B cell (primary cell): ENCODE measurements at regions not wholly inside any gene's neighbourhood (a gene's known extent, or its start where the extent isn't known, plus 50 kb on each side); places are given as distances from the start of the nearest gene placed in this dataset.

Experiments used
- ATAC-seq: fragments of 200-7000 bp; cut with Tn5 transposase; one replicate; pipeline ENCODE4 v1.10.0; 2021; ENCODE audit warnings: low read depth, mild to moderate bottlenecking, moderate number of reproducible peaks, moderate library complexity
- CTCF ChIA-PET: fragments of 350-600 bp; sonication (Branson Sonifier 250); formaldehyde crosslinking; loops from one replicate; lab custom pipeline; 2021; ENCODE audit warnings: antibody characterized with exemption, inconsistent platforms; lab: Charles Lee
- POLR2A ChIA-PET: fragments of 350-600 bp; sonication (Branson Sonifier 250); formaldehyde crosslinking; loops from one replicate; lab custom pipeline; 2021; ENCODE audit warnings: antibody characterized with exemption; lab: Charles Lee
- DNase-seq: peaks from one replicate; pipeline ENCODE4 v3.0.0; 2013
- H2AFZ ChIP-seq: 2 replicates; pipeline ENCODE4 v1.6.1; 2012; ENCODE audit warnings: mild to moderate bottlenecking, low read depth, low read length; ENCODE audit not compliant: insufficient read depth, poor library complexity, severe bottlenecking
- H3K27ac ChIP-seq, 2 donors: 1 replicate in 1 of 2; 2 replicates in 1 of 2; pipeline ENCODE4 v1.5.1; 2012 to 2013; ENCODE audit warnings: low read length in 2 of 2, mild to moderate bottlenecking in 2 of 2, moderate library complexity in 1 of 2
- H3K27me3 ChIP-seq, 4 experiments: fragments of 200-600 bp in 1 of 4; sonication (generic) in 1 of 4; replicated peaks in 1 of 4; 1 replicate in 2 of 4; 2 replicates in 2 of 4; pipeline versions ENCODE4 v1.6.1 to v1.7.0; 2013 to 2016; ENCODE audit warnings: low read length in 3 of 4, mild to moderate bottlenecking in 2 of 4, mixed read lengths in 1 of 4, moderate library complexity in 1 of 4; ENCODE audit not compliant: insufficient read depth in 4 of 4, control insufficient read depth in 3 of 4; ENCODE audit errors: control extremely low read depth in 1 of 4
- H3K36me3 ChIP-seq, 2 experiments: replicated peaks in 1 of 2; 1 replicate in 1 of 2; 2 replicates in 1 of 2; pipeline versions ENCODE4 v1.6.1 to v1.7.1; 2013; ENCODE audit warnings: low read length in 1 of 2; ENCODE audit not compliant: insufficient read depth in 2 of 2, control insufficient read depth in 1 of 2; ENCODE audit errors: control extremely low read depth in 1 of 2, extremely low read depth in 1 of 2
- H3K4me1 ChIP-seq, 2 donors: fragments of 200-600 bp in 1 of 2; sonication (generic) in 1 of 2; 1 replicate in 1 of 2; 2 replicates in 1 of 2; pipeline versions ENCODE4 v1.5.1 to v1.6.1; 2013 to 2017; ENCODE audit warnings: low read length in 2 of 2; ENCODE audit not compliant: control insufficient read depth in 2 of 2, insufficient read depth in 2 of 2
- H3K4me2 ChIP-seq: replicated peaks from 2 replicates; pipeline ENCODE3; 2012; ENCODE audit warnings: mild to moderate bottlenecking, low read depth, low read length; ENCODE audit not compliant: poor library complexity, severe bottlenecking
- H3K4me3 ChIP-seq, 5 experiments: fragments of 200-600 bp in 1 of 5; sonication (generic) in 1 of 5; 1 replicate in 3 of 5; 2 replicates in 2 of 5; pipeline versions ENCODE4 v1.5.1 to v1.7.0; 2011 to 2016; ENCODE audit warnings: low read length in 4 of 5, mild to moderate bottlenecking in 4 of 5, low read depth in 2 of 5, control low read depth in 1 of 5, moderate library complexity in 1 of 5; ENCODE audit not compliant: insufficient read depth in 1 of 5; ENCODE audit errors: control extremely low read depth in 1 of 5, extremely low read depth in 1 of 5
- H3K79me2 ChIP-seq: fragments of 200-600 bp; sonication (generic); one replicate; pipeline ENCODE4 v1.6.0; 2016; ENCODE audit warnings: low read length; ENCODE audit not compliant: control insufficient read depth, insufficient read depth
- H3K9ac ChIP-seq: fragments of 200-600 bp; sonication (generic); 2 replicates; pipeline ENCODE4 v1.6.1; 2017; ENCODE audit warnings: mild to moderate bottlenecking, low read length, moderate library complexity
- H3K9me3 ChIP-seq, 3 donors: one replicate each; pipeline versions ENCODE4 v1.6.1 to v1.7.1; 2013; ENCODE audit warnings: low read length in 2 of 3; ENCODE audit not compliant: control insufficient read depth in 2 of 3, insufficient read depth in 1 of 3; ENCODE audit errors: control extremely low read depth in 1 of 3
- H4K20me1 ChIP-seq: 2 replicates; pipeline ENCODE4 v1.6.0; 2012; ENCODE audit warnings: mild to moderate bottlenecking, low read length; ENCODE audit not compliant: insufficient read depth, control insufficient read depth, poor library complexity, severe bottlenecking
- H3K27ac Mint-ChIP-seq: one replicate; pipeline ENCODE4 v1.8.0; 2021; ENCODE audit warnings: mixed read lengths
- H3K27me3 Mint-ChIP-seq: one replicate; pipeline ENCODE4 v1.8.0; 2021; ENCODE audit warnings: mixed read lengths
- H3K4me1 Mint-ChIP-seq: one replicate; pipeline ENCODE4 v1.8.0; 2021; ENCODE audit warnings: mixed read lengths
- H3K4me3 Mint-ChIP-seq: one replicate; pipeline ENCODE4 v1.8.0; 2021; ENCODE audit warnings: mixed read lengths
- H3K9me3 Mint-ChIP-seq: one replicate; pipeline ENCODE4 v1.8.0; 2022; ENCODE audit warnings: mixed read lengths; ENCODE audit not compliant: insufficient read depth
- CTCF ChIP-seq: fragments of 200-600 bp; IDR thresholded peaks from one replicate; pipeline ENCODE4 v1.8.0; 2022; ENCODE audit warnings: antibody characterized with exemption, mild to moderate bottlenecking
- EZH2 ChIP-seq: IDR thresholded peaks from 2 replicates; pipeline ENCODE4 v1.6.1; 2012; ENCODE audit warnings: borderline replicate concordance, low read depth, mild to moderate bottlenecking, moderate library complexity, low read length; ENCODE audit not compliant: insufficient read depth, poor library complexity, severe bottlenecking
- WGBS: methylation state at CpG from one replicate; pipeline ENCODE4 v1.1.5; 2013; ENCODE audit warnings: missing lambda C conversion rate; ENCODE audit not compliant: insufficient coverage; 5-methylcytosine and 5-hydroxymethylcytosine counted together
- intact Hi-C: fragments of 100-400 bp; cut with micrococcal nuclease; formaldehyde crosslinking; loops from one replicate; pipeline ENCODE4 v1.10.0; 2022

- Mint-ChIP-seq H3K4me1 (no peaks in the 10 kb centered on the region), H3K27ac (no peak overlapping the region), H3K9me3 (no peaks in the 10 kb centered on the region), H3K4me3 (no peak overlapping the region), H3K27me3 (peaks cover 10% of the 10 kb centered on the region)
- Histone ChIP-seq H3K4me3 (no peak overlapping the region), H4K20me1 (no peaks in the 10 kb centered on the region), H3K27ac (no peak overlapping the region), H3K4me1 (no peaks in the 10 kb centered on the region), H3K36me3 (no peaks in the 10 kb centered on the region), H3K27me3 (no peaks in the 10 kb centered on the region), H3K79me2 (no peaks in the 10 kb centered on the region), H2AFZ (no peak overlapping the region), H3K9ac (no peak overlapping the region), H3K4me2 (no peak overlapping the region), H3K9me3 (no peaks in the 10 kb centered on the region)
- no CpG with 5 or more reads among the region's 2 CpGs for WGBS
- DNase-seq = no peak
- TF ChIP-seq CTCF = no peak
- no peak for TF ChIP-seq EZH2
- ATAC-seq = no peak
- POLR2A ChIA-PET = no interaction called here
- intact Hi-C loops = no loop called here
- CTCF ChIA-PET = no interaction called here
Measured at GRCh38 chr5:96244696-96245095, 188.4 kb downstream of the PCSK1 start.

GRCh38 chr5:96243862-96244261, 189.2 kb downstream of the PCSK1 start:
- H3K4me2 ChIP-seq = no peak overlapping the region

More at GRCh38 chr5:96243862-96244261, 189.2 kb downstream of the PCSK1 start:
- Histone ChIP-seq H3K27me3 (no peaks in the 10 kb centered on the region), H3K9ac (no peak overlapping the region), H3K4me3 (no peak overlapping the region), H3K79me2 (no peaks in the 10 kb centered on the region), H3K4me1 (no peaks in the 10 kb centered on the region), H3K27ac (no peak overlapping the region), H3K9me3 (no peaks in the 10 kb centered on the region), H4K20me1 (no peaks in the 10 kb centered on the region), H2AFZ (no peak overlapping the region), H3K36me3 (no peaks in the 10 kb centered on the region)
- Mint-ChIP-seq H3K4me3 (no peak overlapping the region), H3K27me3 (peaks cover 10% of the 10 kb centered on the region), H3K9me3 (no peaks in the 10 kb centered on the region), H3K4me1 (no peaks in the 10 kb centered on the region), H3K27ac (no peak overlapping the region)
- ChIA-PET POLR2A (no interaction called here), CTCF (no interaction called here)
- ATAC-seq = no peak
- no peak for DNase-seq
- no peak for TF ChIP-seq CTCF
- TF ChIP-seq EZH2 = no peak
- WGBS = no CpG with 5 or more reads among the region's 1 CpG
- intact Hi-C loops = no loop called here
